Testis (tissue), 2 donors: ENCODE measurements at regions not wholly inside any gene's neighbourhood (a gene's known extent, or its start where the extent isn't known, plus 50 kb on each side); places are given as distances from the start of the nearest gene placed in this dataset.

Source experiments
- CTCF ChIP-seq, 3 experiments: fragments of 450-650 bp in 2 of 3; fragments of 200-600 bp in 1 of 3; sonication (generic) in 1 of 3; IDR thresholded peaks; one replicate each; pipeline ENCODE4 v1.5.1; 2016 to 2019; ENCODE audit warnings: antibody characterized with exemption in 3 of 3, mild to moderate bottlenecking in 2 of 3, moderate library complexity in 1 of 3
- POLR2A ChIP-seq: fragments of 450-650 bp; IDR thresholded peaks from one replicate; pipeline ENCODE4 v1.6.1; 2017; ENCODE audit warnings: antibody characterized with exemption, mild to moderate bottlenecking, moderate library complexity

GRCh38 chr7:121807078-121807477 lies 65.9 kb upstream of the PTPRZ1 start:
- TF ChIP-seq CTCF (IDR thresholded peaks at IDR 0.05) (no peak), POLR2A (no peak)
